Stromal cell of bone marrow (primary cell): ENCODE measurements at regions not wholly inside any gene's neighbourhood (a gene's known extent, or its start where the extent isn't known, plus 50 kb on each side); places are given as distances from the start of the nearest gene placed in this dataset.

ENCODE experiments used
- DNase-seq: peaks from one replicate; pipeline ENCODE4 v3.0.0-alpha.2; 2012; ENCODE audit warnings: low read depth

DNA sequence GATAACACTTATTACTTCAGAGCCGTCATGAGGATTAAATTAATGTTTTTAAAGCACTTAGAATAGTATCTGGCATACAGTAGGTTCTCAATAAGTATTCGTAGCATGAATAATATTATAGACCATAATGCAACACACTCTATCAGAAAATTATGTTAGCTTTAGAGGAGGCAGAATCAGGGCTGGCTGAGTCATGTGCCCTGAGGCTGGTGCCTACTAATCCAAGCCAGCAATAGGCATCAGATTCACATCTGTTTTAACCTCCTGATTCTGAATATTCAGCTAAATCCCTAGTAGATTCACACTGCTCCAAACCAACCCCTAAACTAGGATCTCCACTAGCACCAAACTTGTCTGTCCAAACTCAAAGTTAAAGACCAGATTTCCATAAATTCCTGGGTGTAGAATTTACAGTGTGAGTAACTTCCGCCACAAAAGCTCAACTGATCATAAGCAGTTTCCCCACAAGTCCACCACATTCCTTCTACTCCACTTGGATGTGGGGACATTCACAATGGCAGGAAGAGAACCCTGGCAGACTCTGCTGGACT is 170.0 kb upstream of the DAPK1 start:
- no peak for DNase-seq

DNA sequence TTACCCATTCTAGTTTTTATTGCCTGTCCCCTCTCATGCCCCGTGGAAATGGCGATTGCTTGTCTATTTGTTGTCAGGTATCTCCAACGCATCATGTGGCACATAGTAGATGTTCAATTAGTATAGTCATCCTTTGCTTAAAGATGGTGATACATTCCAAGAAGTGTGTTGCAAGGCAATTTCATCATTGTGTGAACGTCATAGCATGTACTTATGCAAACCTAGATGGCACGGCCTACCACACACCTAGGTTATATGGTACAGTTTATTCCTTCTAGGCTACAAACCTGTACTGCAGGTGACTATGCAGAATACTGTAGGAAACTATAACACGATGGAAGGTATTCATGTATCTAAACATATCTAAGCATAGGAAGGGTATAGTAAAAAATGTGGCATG is 163.9 kb upstream of the DAPK1 start:
- DNase-seq = no peak

DNA sequence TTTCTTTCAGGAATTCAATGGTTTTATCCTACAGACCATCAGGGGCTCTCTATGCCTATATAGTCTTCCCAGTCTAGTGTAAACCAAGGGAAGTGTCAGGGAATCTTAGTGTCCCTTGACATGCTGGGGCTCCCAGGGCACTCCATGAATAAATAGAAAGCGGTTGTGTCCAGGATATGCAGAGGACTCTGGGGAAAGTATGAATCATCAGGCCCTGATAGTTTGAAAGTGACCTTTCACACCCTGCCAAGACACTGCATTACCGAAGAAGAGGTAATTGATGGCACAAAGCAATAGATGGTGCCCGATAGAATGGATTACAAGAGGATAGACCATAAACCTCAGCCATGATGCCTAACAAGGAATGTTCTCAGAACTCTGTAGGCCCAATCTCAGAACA is 163.3 kb upstream of the DAPK1 start:
- DNase-seq = no peak

DNA sequence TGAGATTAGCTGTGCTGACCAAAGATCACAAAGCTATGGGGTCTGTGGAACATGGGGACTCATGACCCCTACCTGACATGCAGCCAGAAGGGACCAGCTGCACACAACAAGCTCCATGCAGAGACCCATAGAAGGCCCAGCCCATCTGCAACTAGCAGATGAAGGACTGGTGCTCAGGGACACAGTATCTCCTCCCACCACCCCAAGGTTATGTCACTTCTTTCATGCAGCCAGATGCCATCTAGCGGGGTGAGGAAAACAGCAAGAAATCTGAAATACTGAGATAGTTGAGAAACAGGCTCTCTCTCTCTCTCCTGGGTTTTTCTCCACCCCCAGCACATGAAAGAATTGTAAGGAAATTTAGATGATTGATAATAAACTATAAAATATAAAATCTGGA is 161.3 kb upstream of the DAPK1 start:
- no peak for DNase-seq

DNA sequence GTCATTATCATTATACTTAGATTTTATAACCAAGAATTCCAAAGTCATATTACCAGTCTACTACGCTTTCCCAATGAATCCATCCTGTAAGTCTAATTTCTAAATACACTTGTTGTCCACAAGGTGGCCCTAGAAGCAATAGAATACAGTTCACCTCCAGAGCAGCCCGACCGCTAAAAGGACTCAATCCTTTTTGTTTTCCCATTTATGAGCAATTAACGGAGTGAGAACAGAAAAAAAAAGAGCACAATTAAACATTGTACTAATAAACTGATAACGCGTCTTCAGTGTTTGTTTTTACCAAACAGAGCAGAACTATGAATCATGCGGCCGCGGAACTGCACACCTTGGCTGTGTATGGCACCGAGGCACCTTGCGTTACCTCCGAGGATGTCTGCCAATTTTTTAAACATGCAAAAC is 160.7 kb upstream of the DAPK1 start:
- DNase-seq = peak; percentile 73

DNA sequence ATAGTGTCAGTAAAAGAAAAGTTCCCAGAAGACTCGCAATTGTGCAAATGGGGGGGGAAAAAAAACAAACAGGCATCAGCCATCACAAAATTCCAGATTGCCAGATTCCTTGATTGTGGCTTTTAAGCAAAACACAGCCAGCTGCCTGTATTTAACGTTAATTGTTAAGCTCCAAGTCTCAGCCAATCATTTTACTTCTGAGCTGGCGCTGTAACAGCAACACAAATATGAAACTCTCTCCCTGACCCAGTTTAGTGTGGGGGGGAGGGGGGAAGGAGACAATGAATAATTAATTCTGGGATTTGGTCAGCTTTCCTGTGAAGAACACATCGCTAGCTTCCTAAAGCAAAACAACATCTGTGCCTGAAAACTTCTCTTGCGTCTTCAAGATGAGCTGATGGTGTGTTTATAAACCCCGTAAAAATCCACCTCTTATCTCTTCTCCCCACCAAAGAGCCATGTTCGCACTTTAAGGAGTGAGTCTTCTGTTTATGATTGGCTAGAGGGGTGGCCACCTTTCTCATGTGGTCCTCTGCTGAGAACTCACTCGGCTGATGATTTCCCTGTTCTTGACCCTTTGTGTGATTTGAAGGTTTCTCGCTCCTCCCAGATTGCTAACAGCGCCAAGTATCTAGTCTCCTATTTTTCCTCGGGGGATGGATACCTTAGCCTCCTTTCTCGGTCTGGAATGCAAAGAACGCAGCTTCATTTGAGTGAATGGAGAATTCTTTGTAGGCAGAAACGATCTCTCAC is 160.2 kb upstream of the DAPK1 start:
- no peak for DNase-seq

DNA sequence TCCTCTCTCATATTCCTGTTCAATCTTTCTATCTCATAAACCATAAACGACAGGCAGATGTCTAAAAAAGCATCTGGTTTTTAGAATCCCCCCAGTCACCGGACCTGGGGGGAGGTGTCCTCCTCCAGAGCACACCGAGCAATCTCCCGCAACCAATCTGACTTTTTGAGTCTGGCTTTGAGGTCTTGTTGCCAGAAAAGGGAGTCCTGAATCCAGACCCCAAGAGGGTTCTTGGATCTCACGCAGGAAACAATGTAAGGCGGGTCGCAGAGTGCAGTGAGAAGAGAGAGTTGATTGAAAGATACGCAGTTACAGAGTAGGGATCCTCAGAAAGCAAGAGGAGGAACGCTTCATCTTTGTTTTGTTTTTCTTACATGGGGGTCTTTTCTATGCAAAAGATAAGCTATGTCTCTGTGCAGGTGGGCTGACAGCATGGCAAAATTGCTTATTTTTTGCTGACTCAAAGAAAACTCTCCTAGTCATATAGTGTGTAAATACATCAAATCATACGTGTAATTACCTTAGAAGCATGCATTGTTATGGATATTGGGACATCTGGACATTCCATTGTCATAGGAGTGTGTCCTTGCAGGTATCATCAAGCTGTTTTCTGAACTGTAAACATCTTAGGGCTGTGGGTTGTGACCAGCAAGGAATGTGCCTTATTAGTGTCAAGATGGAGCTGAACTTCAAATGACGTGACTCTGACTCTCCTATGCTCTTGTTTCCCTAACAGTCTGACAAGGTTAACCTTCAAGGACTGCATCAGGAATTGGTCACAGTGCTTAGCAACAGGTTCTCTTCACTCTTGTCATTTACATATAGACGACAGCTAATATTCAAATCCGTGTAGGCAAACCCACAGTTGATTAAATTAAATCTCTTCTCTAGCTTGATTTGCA is 159.3 kb upstream of the DAPK1 start:
- no peak for DNase-seq

DNA sequence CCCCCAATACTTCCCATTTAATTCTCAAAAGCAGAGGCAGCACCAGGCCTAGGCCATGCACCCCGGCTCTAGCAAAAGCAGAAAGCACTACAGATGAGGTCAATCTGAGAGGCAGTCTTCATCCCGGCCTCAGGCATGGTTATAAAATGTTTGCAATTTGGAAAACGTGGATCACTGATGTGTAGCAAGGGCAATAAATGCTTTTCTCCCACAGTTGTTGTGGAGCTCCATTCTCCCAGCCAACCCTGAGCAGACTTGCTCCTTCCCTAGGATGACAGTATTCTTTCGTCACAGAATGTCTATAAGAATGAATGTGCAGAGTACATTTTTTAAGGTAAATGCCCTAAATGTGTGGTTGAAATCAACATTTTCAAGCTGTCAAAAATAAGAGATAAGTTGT is 157.3 kb upstream of the DAPK1 start:
- DNase-seq = no peak

DNA sequence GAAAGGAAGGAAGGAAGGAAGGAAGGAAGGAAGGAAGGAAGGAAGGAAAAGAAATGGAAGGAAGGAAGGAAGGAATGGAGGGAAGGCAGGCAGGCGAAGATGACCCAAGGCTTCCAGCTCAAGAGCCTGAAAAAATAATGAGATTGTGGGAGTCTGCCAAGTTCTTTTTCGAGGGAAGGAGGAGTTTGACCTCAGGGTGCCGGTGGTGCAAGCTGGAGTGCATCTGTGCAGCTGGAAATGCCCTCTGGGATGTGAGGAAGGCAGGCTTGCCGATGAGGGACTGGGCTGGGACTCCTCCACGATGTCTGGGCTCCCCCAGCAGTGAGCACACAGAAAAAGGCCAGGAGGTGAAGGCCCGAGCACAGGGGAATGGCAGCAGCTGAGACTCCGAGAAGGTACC is 154.9 kb upstream of the DAPK1 start:
- DNase-seq = peak; percentile 48

DNA sequence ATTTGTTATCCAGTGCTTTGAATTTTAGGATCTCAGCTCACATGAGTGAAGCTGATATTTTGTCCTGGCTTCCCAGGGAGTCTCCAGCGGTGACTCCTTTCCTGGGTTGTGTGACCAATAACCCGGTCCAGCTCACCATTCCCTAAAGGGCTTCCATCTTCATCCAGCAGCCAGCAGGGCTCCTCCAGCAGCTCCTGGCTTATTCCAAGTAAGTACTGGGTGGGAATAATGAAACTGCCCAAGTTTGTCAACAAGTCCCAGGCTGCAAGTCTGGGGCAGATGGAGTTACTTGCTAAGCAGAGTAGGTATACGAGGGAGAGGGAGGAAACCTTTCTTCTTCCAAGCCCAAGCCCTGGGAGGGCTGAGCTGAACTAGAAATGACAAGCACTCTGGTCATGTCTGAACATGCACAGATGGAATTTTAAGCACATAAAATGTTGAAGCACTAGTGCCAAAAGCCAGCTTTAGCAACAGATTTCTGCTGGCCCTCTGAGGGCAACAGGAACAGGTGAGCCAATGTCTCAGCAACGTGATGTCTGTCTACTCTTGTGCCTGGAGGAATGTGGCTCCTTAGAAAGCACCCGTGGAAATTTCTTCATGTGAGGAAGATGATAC is 153.7 kb upstream of the DAPK1 start:
- no peak for DNase-seq

DNA sequence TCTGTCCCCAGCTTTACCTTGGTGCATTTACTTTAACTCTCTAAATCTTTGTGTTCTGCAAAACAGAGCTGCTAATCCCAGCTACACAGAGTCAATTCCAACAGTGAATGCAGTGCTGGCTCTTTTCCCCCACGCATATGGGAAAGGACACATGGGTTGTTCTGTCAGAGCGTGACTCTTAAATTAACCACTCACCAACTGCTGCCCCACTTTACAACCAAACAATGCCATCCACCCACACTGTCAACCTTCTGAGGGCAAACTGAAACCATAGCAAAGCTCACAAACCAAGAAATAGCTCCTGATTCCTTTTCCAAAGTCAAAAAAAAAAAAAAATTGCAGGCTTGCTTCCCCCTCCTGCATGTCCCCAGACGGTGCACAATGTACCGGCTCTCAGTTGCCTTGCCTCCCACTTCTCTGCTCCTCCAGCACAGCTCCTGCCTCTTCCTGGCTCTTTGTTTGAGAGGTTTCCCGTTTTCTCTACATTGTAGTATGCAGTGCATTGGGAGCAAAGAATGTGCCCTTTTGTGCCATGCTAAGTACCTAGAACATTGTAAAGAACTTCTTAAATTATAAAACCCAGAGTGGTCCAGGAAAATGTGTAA is 151.5 kb upstream of the DAPK1 start:
- DNase-seq = no peak

DNA sequence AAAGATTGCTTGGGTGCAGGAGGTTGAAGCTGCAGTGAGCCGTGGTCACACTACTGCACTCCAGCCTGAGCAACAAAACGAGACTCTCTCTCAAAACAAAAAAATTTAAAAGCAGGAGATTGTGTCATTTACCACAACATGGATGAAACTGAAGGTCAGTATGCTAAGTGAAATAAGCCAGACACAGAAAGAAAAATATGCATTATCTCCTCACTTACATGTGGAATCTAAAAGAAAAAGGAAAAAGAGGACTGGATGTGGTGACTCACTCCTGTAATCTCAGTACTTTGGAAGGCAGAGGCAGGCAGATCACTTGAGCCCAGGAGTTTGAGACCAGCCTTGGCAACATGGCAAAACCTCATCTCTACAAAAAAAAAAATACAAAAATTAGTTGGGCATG is 146.8 kb upstream of the DAPK1 start:
- DNase-seq = peak; percentile 33

DNA sequence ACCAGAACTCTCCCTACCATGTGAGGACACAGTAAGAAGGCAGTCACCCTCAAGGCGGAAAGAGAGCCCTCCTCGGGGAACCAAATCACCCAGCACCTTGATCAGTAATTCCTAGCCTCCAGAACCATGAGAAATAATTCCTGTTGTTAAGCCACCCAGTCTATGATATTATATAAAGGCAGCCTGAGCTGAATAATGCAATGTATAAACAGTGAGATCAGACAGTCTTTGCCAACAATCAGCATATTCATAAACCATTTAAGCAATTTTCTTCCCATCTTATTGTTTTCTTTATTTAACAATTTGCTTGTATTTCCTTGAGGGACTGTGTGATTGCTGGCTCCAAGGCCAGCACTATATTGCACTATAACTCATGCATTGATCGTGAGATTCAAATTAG is 144.4 kb upstream of the DAPK1 start:
- DNase-seq = no peak

DNA sequence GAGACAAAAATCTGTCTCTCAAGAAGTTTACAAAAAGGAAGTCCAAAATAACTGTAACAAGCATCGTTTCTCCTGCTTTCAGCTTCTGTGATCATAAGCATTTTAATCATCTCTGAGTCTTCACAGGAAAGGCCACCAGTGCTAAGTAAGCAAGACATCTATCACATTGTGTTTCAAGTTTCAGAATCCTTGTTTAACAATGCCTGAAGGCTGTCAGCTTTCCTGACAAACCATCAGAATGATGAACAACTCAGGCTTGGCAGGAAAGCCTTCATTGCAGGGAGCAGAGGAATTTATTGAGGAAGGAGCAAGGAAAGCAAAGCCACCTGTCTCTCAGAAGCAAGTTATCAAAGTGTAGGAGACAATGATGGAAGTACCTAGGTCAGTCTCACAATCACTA is 143.5 kb upstream of the DAPK1 start:
- no peak for DNase-seq

DNA sequence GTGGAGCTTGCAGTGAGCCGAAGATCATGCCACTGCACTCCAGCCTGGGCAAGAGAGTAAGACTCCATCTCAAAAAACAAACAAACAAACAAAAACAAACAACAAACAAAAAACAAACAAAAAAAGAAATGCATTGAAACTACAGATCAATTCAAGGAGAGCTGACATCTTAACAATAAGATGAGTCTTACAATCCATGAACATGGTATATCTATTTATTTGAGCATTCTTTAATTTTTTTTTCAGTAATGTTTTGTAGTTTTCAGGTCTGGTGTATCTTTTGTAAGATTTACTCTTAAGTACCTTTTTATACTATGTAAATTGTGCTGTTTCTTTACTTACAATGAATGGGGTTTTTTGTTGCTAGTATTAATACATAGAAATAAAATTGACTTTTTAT is 140.1 kb upstream of the DAPK1 start:
- DNase-seq = no peak

DNA sequence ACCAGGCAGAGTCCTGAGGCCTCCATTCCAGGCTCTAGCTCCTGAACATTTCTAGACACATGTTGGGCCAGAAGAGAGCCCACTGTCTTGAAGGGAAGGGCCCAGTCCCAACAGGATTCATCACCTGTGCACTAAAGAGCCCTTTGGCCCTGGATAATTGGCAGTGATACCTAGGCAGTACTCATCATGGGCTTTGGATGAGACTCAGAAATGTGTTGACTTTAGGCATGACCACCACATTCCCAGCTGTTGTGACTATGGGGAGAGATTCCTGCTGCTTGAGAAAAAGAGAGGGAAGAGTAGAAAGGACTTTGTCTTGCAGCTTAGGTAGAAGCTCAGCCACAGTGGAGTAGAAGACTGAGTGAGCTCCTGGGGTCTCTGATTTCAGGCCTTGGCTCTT is 138.4 kb upstream of the DAPK1 start:
- DNase-seq = no peak

DNA sequence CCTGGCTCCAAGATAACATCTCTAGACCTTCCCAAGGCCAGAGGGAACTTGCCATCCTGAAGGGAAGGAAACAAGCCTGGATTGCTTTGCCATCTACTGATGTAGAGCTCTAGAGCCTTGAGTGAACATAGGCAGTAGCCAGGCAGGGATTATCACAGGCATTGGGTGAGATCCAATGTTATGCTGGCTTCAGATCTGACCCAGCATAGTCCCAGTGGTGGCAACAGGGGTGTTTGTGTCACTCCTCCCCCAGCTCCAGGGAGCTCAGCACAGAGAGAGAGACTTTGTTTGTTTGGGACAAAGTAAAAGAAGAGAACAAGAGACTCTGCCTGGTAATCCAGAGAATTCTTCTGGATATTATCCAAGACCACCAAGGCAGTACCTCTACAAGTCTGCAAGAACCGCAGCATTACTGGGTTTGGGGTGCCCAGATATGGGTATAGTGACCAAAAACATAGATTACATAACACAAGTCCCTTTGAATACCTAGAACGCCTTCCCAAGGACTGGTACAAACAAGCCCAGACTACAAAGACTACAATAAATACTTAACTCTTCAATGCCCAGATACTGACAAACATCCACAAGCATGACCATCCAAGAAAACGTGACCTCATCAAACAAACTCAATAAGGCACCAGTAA is 137.6 kb upstream of the DAPK1 start:
- DNase-seq = no peak

DNA sequence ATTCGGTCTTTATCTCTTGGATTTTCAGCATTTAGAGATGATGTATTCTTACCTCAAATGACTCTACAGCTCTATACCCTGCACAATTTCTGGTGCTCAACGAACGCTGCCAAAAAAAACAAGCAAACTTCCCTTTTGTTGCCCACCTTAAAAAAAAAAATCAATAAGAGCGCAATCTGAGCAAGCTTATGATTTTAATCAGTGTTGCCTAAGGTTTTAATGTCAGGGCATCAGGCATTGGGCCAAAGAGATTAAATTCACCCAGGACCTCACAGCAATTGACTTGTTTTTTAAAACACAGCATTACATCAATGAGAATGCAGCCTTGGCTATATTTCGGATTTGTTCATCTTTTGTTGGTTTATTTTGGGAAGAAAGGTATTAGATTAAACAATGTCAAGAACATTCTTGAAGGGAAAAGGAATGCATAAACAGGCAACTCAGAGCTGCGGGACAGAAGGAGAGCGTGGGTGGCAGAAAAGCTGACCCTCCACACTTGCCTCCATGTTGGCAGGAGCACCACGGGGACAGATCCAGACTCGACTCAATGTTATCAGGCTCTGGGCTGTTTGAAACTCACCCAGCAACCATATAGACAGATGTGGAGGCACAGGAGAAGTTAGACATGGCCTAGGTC is 127.5 kb upstream of the DAPK1 start:
- no peak for DNase-seq

DNA sequence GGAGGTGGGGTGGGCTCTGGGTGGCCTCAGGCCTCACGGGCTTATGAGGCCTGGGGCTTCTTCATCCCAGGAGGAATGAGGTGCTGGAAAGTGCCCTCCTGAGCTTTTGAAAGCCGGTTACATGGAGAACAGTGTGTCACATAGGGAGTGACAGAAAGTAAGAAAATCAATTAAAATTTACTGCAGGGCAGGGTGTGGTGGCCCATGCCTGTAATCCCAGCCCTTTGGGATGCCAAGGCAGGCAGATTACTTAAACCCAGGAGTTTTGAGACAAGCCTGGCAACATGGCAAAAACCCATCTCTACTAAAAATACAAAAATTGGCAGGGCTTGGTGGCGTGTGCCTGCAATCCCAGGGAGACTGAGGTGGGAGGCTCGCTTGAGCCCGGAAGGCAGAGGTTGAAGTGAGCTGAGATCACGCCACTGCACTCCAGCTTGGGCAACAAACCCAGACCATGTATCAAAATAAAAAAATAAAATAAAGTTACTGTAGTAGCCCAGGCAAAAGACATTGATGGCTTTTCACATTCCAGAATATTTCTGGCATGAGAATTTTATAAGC is 125.8 kb upstream of the DAPK1 start:
- DNase-seq = no peak

DNA sequence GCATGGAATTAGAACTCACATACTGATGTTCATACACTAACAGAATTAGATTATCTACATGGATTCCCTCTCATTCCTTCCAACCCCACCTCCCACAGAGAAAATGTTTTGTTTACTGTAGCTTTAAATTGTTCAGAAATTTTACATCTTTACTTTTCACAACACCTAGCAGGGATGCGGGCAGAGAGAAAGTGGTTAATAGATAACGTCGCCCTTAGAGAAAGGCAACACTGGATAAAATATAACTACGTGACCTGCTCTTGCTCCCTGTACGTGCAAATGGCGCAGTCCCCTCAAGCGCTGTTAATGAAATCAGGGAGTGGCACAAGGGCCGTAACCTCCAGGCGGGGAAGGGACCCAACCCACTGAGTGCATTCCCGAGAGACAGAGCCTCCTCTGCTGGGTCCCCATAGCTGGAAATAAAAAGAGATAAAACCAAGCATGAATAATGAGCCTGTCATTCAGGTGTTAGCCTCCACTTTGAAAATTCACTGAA is 125.3 kb upstream of the DAPK1 start:
- DNase-seq = no peak
